GM23248 (cell line): ENCODE measurements at regions not wholly inside any gene's neighbourhood (a gene's known extent, or its start where the extent isn't known, plus 50 kb on each side); places are given as distances from the start of the nearest gene placed in this dataset.

ENCODE experiments used
- DNase-seq: peaks from one replicate; pipeline ENCODE4 v3.0.0-alpha.2; 2015
- H2AFZ ChIP-seq: fragments of 200-600 bp; sonication (generic); 2 replicates; pipeline ENCODE4 v1.6.1; 2016; ENCODE audit warnings: antibody characterized with exemption
- H3F3A ChIP-seq: fragments of 200-600 bp; sonication (generic); 2 replicates; pipeline ENCODE4 v1.6.1; 2016; ENCODE audit warnings: mild to moderate bottlenecking, antibody characterized with exemption, mixed run types; ENCODE audit not compliant: insufficient read depth
- H3K27ac ChIP-seq: fragments of 200-600 bp; sonication (generic); 2 replicates; pipeline ENCODE4 v1.5.1; 2016; ENCODE audit warnings: mild to moderate bottlenecking
- H3K27me3 ChIP-seq: fragments of 200-600 bp; sonication (generic); replicated peaks from 2 replicates; pipeline ENCODE4 v1.6.1; 2016; ENCODE audit warnings: mild to moderate bottlenecking; ENCODE audit not compliant: insufficient read depth
- H3K36me3 ChIP-seq: fragments of 200-600 bp; sonication (generic); 2 replicates; pipeline ENCODE4 v1.6.1; 2016; ENCODE audit warnings: low read depth, mild to moderate bottlenecking
- H3K4me1 ChIP-seq: fragments of 200-600 bp; sonication (generic); 2 replicates; pipeline ENCODE4 v1.6.1; 2016; ENCODE audit warnings: mild to moderate bottlenecking; ENCODE audit not compliant: insufficient read depth
- H3K4me2 ChIP-seq: fragments of 200-600 bp; sonication (generic); one replicate; pipeline ENCODE4 v1.6.1; 2016; ENCODE audit warnings: mild to moderate bottlenecking; ENCODE audit not compliant: unreplicated experiment
- H3K4me3 ChIP-seq: fragments of 200-600 bp; sonication (generic); 2 replicates; pipeline ENCODE4 v1.5.1; 2016; ENCODE audit warnings: mild to moderate bottlenecking
- H3K79me2 ChIP-seq: fragments of 200-600 bp; sonication (generic); 2 replicates; pipeline ENCODE4 v1.6.1; 2016; ENCODE audit warnings: mild to moderate bottlenecking; ENCODE audit not compliant: insufficient read depth
- H3K9ac ChIP-seq: fragments of 200-600 bp; sonication (generic); 2 replicates; pipeline ENCODE4 v1.6.1; 2016; ENCODE audit warnings: mild to moderate bottlenecking
- H3K9me2 ChIP-seq: fragments of 200-600 bp; sonication (generic); 2 replicates; pipeline ENCODE4 v1.6.1; 2016; ENCODE audit warnings: mixed run types, mild to moderate bottlenecking, moderate library complexity; ENCODE audit not compliant: insufficient read depth
- H3K9me3 ChIP-seq: fragments of 200-600 bp; sonication (generic); one replicate; pipeline ENCODE4 v1.6.1; 2017; ENCODE audit warnings: low read depth
- H4K20me1 ChIP-seq: fragments of 200-600 bp; sonication (generic); 2 replicates; pipeline ENCODE4 v1.6.0; 2016; ENCODE audit not compliant: insufficient read depth
- EZH2 ChIP-seq: fragments of 200-600 bp; sonication (generic); IDR thresholded peaks from 2 replicates; pipeline ENCODE4 v1.6.1; 2018; ENCODE audit warnings: antibody characterized with exemption, mild to moderate bottlenecking; ENCODE audit not compliant: insufficient read depth, poor library complexity, severe bottlenecking
- EZH2phosphoT487 ChIP-seq: fragments of 200-600 bp; sonication (generic); IDR thresholded peaks from 2 replicates; pipeline ENCODE4 v1.6.1; 2018; ENCODE audit warnings: antibody characterized with exemption, moderate library complexity, mild to moderate bottlenecking, low read depth; ENCODE audit not compliant: insufficient read depth
- WGBS, 2 experiments: methylation state at CpG; one replicate each; pipeline ENCODE4 v1.1.6; 2015 to 2017; ENCODE audit warnings: low lambda C conversion rate in 2 of 2, low coverage in 1 of 2; ENCODE audit errors: missing lambda C conversion rate in 2 of 2; 5-methylcytosine and 5-hydroxymethylcytosine counted together
- in situ Hi-C: fragments of 300-500 bp; cut with MboI; formaldehyde crosslinking; loops from 2 replicates; pipeline ENCODE4 v1.15.0; 2020

DNA sequence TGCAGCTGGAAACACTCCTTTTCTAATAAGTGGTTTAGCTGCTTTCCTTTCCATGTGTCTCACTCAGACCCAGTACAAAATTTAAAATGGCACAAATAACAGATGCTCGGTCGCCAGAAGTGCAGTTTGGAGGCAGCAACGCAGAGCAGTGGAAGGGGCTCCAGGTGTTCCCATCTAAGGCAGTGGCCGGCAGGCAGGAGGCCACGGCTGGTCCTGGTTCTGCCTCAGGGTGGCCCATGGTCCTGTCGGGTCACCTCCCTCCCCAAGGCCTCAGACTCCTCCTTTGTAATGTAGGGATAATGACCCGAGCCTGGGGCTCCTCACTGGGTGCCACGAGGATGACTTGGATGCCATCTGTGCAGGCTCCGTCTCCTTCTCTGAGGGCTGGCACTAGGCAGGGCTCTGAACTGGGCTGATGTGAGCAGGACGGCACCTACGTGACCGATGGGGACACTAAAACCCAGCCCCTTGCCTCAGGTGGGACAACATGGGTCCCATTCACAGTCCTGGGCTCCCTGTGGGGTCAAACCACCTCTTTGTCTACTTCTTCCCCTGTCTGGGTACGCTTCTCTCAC, 80.9 kb upstream of the SLC66A3 start:
- no peak overlapping the region for H3K4me3 ChIP-seq
- no peaks in the 10 kb centered on the region for H3K79me2 ChIP-seq
- peaks cover 9% of the 10 kb centered on the region for H3K4me1 ChIP-seq
- no peaks in the 10 kb centered on the region for H3K9me3 ChIP-seq
- H4K20me1 ChIP-seq, result no peaks in the 10 kb centered on the region
- H3K9ac ChIP-seq, result no peak overlapping the region
- H3K27me3 ChIP-seq, result no peaks in the 10 kb centered on the region
- H3K36me3 ChIP-seq, result no peaks in the 10 kb centered on the region
- H2AFZ ChIP-seq, result peak overlapping the region; percentile 72
- no peaks in the 10 kb centered on the region for H3K9me2 ChIP-seq
- H3K4me2 ChIP-seq, result no peak overlapping the region
- WGBS, 2 experiments, result 68 to 72% methylated on average over 13 of the region's 13 CpGs
- no peak overlapping the region for H3K27ac ChIP-seq
- DNase-seq, result no peak
- no peaks in the 10 kb centered on the region for H3F3A ChIP-seq
- TF ChIP-seq EZH2, result no peak
- TF ChIP-seq EZH2phosphoT487, result no peak
- in situ Hi-C loops, result no loop called here

DNA sequence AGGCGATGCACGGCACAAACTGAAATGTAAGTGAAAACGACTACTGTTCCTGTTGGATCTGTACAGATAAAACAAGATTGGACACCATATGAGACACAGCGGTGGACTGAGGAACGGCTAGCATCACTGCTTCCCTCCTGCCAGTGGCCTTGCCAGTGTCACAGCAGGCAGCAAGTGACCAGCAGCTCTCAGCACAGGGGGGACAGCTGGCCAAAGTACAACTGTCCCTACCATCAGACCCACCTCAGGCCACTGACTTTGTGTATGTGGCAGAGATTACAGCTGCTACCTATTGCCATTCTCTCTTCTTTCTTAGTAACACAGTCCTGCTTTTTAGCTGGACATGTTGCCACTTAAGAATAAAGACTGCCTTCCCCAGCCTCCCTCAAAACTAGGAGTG, 80.0 kb upstream of the SLC66A3 start:
- Histone ChIP-seq H3K9me3 (no peaks in the 10 kb centered on the region), H3F3A (no peaks in the 10 kb centered on the region), H3K36me3 (no peaks in the 10 kb centered on the region), H3K27ac (no peak overlapping the region), H3K9ac (no peak overlapping the region), H3K27me3 (no peaks in the 10 kb centered on the region), H3K9me2 (no peaks in the 10 kb centered on the region), H2AFZ (no peak overlapping the region), H3K4me1 (peaks cover 9% of the 10 kb centered on the region), H3K4me2 (no peak overlapping the region), H3K79me2 (no peaks in the 10 kb centered on the region), H4K20me1 (no peaks in the 10 kb centered on the region), H3K4me3 (no peak overlapping the region)
- no peak for TF ChIP-seq EZH2
- no peak for TF ChIP-seq EZH2phosphoT487
- WGBS, 2 experiments, result 92 to 94% methylated on average over 5 of the region's 5 CpGs
- in situ Hi-C loops, result no loop called here
- no peak for DNase-seq

DNA sequence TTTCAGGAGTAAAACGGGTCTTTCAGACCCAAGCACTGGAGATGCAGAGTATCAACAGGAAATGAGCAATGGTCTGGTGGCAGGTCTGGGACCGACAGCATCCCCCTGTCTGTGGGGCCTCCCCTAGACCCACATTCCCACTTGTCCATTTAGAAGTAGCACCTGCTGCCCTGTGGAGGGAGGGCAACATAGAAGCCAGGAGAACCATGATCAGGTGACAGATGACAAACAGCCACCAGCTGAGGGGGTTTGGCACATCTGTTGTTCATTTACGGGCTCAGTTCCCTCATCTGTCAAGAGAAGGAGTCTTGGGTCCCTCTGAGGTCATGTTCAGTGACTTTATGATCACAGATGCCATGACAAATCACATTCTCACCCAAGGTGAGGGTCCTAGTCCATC, 77.9 kb upstream of the SLC66A3 start:
- Histone ChIP-seq H3F3A (no peaks in the 10 kb centered on the region), H3K4me2 (no peak overlapping the region), H3K9me2 (no peaks in the 10 kb centered on the region), H3K4me3 (no peak overlapping the region), H3K9me3 (no peaks in the 10 kb centered on the region), H3K9ac (no peak overlapping the region), H4K20me1 (no peaks in the 10 kb centered on the region), H3K79me2 (no peaks in the 10 kb centered on the region), H2AFZ (no peak overlapping the region), H3K27ac (no peak overlapping the region), H3K4me1 (peaks cover 9% of the 10 kb centered on the region), H3K36me3 (no peaks in the 10 kb centered on the region), H3K27me3 (no peaks in the 10 kb centered on the region)
- in situ Hi-C loops, result no loop called here
- 53% methylated on average over 3 of the region's 3 CpGs for WGBS, 2 experiments
- DNase-seq, result no peak
- TF ChIP-seq EZH2phosphoT487, result no peak
- TF ChIP-seq EZH2, result no peak

DNA sequence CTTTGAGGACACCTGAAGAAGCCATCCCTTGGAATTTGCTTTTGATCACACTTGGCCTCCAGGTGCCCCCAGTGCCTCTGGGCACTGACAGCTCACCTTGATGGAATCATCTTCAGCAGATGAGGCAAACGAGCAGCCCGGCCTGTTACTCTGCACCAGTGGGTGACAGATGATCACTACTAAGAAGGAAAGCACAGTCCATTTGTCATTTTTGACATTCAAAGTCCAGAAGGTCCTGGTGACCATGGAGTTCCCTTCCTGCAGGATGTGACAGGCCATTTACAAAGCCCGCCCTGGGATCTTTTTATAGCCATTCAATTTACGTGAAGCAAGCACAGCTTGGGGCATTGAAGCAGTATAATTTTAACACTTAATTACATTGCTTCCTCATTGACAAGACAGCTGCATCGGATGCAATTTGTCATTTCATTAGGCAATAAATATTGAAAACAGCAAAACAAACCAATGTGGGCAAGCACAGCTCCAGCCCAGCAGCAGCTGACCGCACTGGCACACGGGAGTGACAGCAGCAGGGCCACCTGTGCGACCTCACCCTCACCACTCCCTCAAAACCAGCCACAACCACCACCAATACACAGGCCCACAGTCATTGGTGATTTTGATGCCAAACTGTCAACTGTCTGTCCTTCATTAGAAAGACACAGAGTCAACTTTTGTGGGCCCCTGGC, 76.0 kb upstream of the SLC66A3 start:
- in situ Hi-C loops, result no loop called here
- Histone ChIP-seq H3K9me3 (no peaks in the 10 kb centered on the region), H3K79me2 (no peaks in the 10 kb centered on the region), H3K9me2 (no peaks in the 10 kb centered on the region), H3K36me3 (no peaks in the 10 kb centered on the region), H3K4me3 (no peak overlapping the region), H3K4me2 (no peak overlapping the region), H3K9ac (no peak overlapping the region), H3K4me1 (no peaks in the 10 kb centered on the region), H3F3A (no peaks in the 10 kb centered on the region), H4K20me1 (no peaks in the 10 kb centered on the region), H3K27me3 (no peaks in the 10 kb centered on the region), H3K27ac (no peak overlapping the region), H2AFZ (no peak overlapping the region)
- TF ChIP-seq EZH2 (no peak), EZH2phosphoT487 (no peak)
- 51 to 56% methylated on average over 8 of the region's 8 CpGs for WGBS, 2 experiments
- DNase-seq, result no peak
